HG03139 (cell line): ENCODE measurements at regions not wholly inside any gene's neighbourhood (a gene's known extent, or its start where the extent isn't known, plus 50 kb on each side); places are given as distances from the start of the nearest gene placed in this dataset.

ENCODE experiments used
- ATAC-seq: cut with Tn5 transposase; IDR thresholded peaks from one replicate; pipeline ENCODE4 v1.9.1; 2021; ENCODE audit not compliant: unreplicated experiment

DNA sequence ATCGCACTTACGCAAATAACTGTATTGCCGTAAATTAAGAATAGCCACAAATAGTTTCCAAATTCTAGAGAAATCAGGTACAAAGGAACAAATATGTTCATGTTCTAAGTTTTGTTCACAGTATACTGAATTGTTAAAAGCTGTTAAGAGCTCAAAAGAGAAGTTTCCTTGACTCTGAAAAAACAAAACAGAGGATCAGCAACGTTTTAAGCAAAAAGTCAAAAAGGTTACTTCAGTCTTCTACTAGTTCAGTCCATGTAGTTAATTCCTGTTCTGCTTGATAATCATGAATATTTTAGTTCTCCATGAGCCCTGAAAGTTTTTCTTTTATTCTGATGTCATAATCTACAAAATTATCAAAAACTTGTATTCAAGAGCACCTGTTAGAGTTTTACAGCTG lies 128.6 kb upstream of the MAST4 start:
- ATAC-seq = no peak

DNA sequence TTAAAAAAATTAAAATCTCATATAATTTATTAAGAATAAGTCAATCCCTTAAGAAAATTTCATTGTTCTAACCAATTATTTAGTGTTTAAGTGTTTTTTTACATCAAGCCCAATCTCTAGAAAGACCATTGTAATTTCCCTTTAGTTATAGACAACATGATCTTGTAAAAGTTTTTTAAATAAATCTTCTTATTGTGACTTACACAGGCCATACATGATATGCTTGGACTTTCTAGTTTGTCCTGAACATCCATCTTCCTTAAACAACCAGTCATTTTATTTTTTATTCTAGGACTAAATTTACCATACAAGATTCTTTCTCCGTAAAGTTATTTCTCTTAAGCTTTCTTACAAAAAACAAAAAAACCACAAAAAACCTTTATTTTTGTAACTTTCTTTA lies 126.5 kb upstream of the MAST4 start:
- no peak for ATAC-seq

DNA sequence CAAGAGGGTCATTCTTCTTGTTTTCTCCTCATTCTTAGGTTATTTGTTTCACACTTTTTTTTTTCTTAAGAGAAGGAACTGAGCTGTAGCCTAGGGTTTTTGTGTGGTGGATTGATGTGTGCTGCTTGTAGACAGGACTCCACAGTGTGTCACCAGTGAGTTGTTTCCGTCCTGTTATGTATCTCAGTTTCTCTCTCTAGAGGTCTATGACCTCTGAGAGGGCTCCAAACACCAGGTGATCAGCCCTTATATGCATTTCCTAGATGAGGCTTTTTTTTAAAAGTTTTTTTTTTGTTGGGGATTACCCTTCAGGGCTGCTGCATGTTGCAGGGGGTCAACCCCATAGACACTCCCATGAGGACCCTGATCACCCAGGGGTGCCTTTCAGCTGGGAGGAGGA lies 124.2 kb upstream of the MAST4 start:
- no peak for ATAC-seq

- ATAC-seq = no peak
These were observed 120.5 kb upstream of the MAST4 start for GRCh38 chr5:66475731-66476130.

DNA sequence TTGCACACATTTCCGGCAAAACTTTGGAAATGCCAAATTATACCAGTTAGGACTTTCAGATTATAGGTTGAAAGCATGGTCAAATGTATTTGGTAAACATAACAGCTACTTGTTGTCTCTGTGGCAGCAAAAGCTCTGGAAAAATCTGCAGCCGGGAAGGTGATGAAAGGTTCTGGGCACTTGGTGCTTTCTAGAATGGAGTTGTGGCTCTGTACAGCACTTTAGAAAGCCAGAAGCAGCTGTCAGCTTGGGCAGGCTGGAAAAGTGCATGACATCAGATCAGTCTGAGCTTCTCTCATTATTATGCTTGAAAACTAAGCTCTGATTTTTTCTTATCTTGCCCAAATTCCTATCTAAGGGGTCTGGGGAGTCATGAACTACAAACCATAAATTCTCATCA lies 118.6 kb upstream of the MAST4 start:
- ATAC-seq = no peak

DNA sequence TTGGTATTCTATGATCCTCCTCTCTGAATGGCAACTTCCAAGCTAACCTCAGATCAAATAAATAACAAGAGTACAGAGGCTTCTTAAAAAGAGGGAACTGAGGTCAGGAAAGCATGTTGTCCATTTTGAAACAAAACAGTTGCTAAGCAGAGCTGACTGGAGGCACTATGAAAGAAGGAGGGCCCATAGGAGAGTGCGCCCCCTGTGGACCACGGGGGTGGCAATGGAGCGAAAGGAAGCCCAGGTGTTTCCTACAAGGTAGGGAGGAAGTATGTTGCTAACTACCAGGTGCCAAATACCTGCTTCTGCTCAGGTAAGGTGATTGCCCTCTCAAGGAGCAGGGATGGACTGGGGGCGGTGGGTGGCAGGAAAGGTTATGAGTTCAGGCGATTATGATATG lies 101.8 kb upstream of the MAST4 start:
- no peak for ATAC-seq

GRCh38 chr5:66498791-66499207 lies 97.4 kb upstream of the MAST4 start:
- ATAC-seq = no peak

DNA sequence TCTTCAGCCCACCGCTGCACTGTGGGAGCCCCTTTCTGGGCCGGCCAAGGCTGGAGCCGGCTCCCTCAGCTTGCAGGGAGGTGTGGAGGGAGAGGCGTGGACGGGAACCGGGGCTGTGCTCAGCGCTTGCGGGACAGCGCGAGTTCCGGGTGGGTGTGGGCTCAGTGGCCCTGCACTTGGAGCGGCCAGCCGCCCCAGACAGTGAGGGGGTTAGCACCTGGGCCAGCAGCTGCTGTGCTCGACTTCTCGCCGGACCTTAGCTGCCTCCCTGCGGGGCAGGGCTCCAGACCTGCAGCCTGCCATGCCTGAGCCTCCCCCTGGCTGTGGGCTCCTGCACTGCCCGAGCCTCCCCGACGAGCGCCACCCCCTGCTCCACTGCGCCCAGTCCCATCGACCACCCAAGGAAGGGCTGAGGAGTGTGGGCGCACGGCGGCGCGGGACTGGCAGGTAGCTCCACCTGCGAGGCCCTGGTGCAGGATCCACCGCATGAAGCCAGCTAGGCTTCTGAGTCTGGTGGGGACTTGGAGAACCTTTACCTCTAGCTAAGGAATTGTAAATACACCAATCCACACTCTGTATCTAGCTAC lies 92.9 kb upstream of the MAST4 start:
- no peak for ATAC-seq

DNA sequence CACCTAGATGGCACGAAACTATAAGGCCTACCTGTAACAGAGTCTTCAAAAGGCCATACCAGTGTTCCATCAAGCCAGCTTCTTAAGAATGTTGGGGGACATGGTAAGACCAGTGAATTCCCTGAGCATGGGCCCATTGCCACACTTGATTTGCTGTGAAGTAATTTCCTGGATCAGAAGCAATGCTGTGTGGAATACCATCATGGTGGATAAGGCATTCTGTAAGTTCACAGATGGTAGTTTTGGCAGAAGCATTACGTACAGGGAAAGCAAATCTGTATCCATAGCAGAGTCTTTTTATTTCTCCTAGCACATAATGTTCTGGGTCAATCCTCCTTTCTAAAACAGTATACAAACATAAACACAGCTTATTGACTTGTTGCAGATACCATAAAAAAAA lies 89.1 kb upstream of the MAST4 start:
- no peak for ATAC-seq

GRCh38 chr5:66511491-66511890 lies 84.7 kb upstream of the MAST4 start:
- ATAC-seq = no peak

- no peak for ATAC-seq
These were observed 83.1 kb upstream of the MAST4 start for GRCh38 chr5:66513130-66513529.

DNA sequence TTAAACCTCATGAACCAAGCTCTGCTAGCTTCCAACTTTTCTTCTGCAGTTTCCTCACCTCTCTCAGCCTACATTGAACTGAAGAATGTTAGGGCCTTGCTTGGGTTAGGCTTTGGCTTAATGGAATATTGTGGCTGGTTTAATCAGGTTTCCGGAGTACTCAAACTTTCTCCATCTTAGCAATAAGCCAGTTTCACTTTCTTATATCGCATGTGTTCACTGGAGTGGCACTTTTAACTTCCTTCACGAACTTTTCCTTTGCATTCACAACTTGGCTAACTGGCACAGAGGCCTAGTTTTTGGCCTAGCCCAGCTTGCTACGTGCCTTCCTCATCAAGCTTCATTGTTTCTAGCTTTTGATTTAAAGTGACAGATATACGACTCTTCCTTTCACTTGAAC lies 81.0 kb upstream of the MAST4 start:
- no peak for ATAC-seq

DNA sequence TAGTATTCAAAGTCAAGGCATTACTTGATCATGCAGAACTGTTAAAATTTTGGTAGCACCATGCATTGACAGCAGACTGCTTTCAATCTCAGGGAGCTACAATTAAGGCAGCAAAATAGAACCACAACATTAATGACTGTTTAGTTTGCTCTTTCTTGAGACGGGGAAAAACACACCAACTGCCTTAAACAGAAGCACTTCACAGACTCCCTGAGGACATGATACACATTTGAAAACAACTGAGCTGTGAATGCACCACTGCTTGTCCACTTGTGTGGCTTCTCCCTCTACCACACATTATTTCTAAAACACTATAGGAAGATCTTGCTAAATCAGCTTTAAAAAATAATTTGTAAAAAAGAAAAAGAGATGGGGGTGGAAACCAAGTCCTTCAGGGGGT lies 79.6 kb upstream of the MAST4 start:
- no peak for ATAC-seq

GRCh38 chr5:66517351-66517750 lies 78.8 kb upstream of the MAST4 start:
- ATAC-seq = no peak

DNA sequence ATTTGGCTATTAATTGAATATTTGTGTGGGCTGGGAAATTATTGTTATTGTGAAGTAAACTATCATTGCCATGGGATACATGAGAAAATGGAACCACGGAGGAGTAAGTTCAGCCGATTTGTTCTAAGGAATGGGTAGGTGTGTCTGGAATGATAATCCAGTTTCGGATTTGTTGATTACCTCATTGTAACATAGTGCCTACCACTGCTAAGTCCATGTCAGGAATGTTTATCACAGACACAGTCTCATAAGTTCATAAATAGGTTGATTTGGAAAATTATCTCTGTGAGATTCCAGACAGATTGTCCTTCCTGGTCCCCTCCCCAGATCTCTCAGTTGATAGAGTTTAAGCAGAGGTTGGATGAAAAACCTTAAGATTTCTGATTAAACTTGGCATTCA lies 78.1 kb upstream of the MAST4 start:
- ATAC-seq = no peak

- no peak for ATAC-seq
These were observed 77.4 kb upstream of the MAST4 start for GRCh38 chr5:66518753-66519152.

GRCh38 chr5:66519626-66520025 lies 76.6 kb upstream of the MAST4 start:
- ATAC-seq = no peak

GRCh38 chr5:66520854-66521253 lies 75.3 kb upstream of the MAST4 start:
- ATAC-seq = no peak

GRCh38 chr5:66527478-66528035 lies 68.6 kb upstream of the MAST4 start:
- no peak for ATAC-seq

DNA sequence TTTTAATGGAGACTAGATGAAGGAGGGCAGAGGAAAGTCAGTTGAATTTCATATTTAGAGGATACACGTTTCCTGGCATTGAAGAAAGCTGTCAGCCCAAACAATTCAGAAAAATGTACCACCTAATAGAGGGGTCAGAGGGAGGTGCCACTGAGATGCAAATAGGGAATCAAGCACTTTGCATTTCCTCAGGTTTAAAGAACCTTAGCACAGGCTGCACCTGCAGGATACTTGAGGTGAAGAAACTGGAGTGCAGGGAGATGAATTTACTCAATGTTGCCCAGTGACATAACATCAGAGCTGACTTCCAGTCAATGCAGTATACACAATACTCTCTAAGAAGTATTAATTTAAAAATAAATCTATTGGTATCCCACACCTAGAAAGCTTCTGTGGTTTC lies 67.0 kb upstream of the MAST4 start:
- ATAC-seq = no peak

- ATAC-seq = no peak
These were observed 66.5 kb upstream of the MAST4 start for GRCh38 chr5:66529704-66530103.

DNA sequence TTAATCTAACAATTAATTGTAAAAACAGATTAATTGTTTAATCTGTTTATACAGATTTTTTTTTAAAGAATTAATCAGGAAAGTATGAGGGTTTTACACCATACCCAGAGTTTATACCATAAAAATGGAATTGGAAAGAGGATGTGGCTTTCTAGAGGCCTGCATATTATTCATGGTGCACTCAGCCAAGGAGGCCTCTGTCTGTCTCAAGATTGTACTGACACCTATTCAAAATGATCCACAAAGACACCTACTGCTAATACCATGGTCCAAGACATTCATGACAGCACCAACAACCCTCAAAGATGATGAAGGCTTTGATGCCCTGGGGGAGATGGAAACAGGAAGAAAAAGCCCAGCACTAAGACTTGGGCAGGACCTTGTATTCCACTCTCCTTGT lies 58.1 kb upstream of the MAST4 start:
- ATAC-seq = no peak

- no peak for ATAC-seq
These were observed 57.7 kb upstream of the MAST4 start for GRCh38 chr5:66538531-66538930.
